H9 (cell line): ENCODE measurements at regions not wholly inside any gene's neighbourhood (a gene's known extent, or its start where the extent isn't known, plus 50 kb on each side); places are given as distances from the start of the nearest gene placed in this dataset.
"Not testable (repeated sequence)": the region's sequence is repeated elsewhere in the genome, so short reads cannot be mapped to it uniquely, and the experiment has no call there.

Source experiments
- DNase-seq: peaks from one replicate; pipeline ENCODE4 v3.0.0-alpha.2; 2017
- H2AFZ ChIP-seq: one replicate; pipeline ENCODE4 v1.6.1; 2013; ENCODE audit warnings: mild to moderate bottlenecking, low read length, control low read depth, moderate library complexity
- H2AK5ac ChIP-seq: 2 replicates; pipeline ENCODE4 v1.6.1; 2013; ENCODE audit warnings: low read length, control low read depth, mixed read lengths; ENCODE audit not compliant: insufficient read length
- H2BK120ac ChIP-seq: one replicate; pipeline ENCODE4 v1.6.1; 2013; ENCODE audit warnings: low read depth, mild to moderate bottlenecking, low read length, control low read depth, inconsistent platforms; ENCODE audit not compliant: poor library complexity, severe bottlenecking
- H2BK12ac ChIP-seq: 2 replicates; pipeline ENCODE4 v1.6.1; 2013; ENCODE audit warnings: low read length, control low read depth, mixed read lengths, low read depth; ENCODE audit not compliant: insufficient read length
- H2BK15ac ChIP-seq: 2 replicates; pipeline ENCODE4 v1.6.1; 2013; ENCODE audit warnings: low read depth, low read length, control low read depth
- H2BK20ac ChIP-seq: one replicate; pipeline ENCODE4 v1.6.1; 2013; ENCODE audit warnings: low read depth, mild to moderate bottlenecking, low read length, control low read depth, inconsistent platforms; ENCODE audit not compliant: poor library complexity, severe bottlenecking
- H2BK5ac ChIP-seq: 2 replicates; pipeline ENCODE4 v1.6.1; 2013; ENCODE audit warnings: low read length, control low read depth, mixed read lengths; ENCODE audit not compliant: insufficient read length
- H3K14ac ChIP-seq: 2 replicates; pipeline ENCODE4 v1.6.1; 2013; ENCODE audit warnings: low read length, control low read depth; ENCODE audit not compliant: insufficient read depth
- H3K18ac ChIP-seq: 2 replicates; pipeline ENCODE4 v1.6.1; 2013; ENCODE audit warnings: low read depth, mild to moderate bottlenecking, mixed read lengths, low read length, control low read depth; ENCODE audit not compliant: insufficient read length
- H3K23ac ChIP-seq: 2 replicates; pipeline ENCODE4 v1.6.1; 2013; ENCODE audit warnings: low read length, control low read depth, mixed read lengths, low read depth; ENCODE audit not compliant: insufficient read length
- H3K23me2 ChIP-seq: 2 replicates; pipeline ENCODE4 v1.6.1; 2013; ENCODE audit warnings: low read depth, mild to moderate bottlenecking, mixed read lengths, low read length, control low read depth; ENCODE audit not compliant: insufficient read length, poor library complexity, severe bottlenecking
- H3K27ac ChIP-seq: 2 replicates; pipeline ENCODE4 v1.5.1; 2013; ENCODE audit warnings: low read length, control low read depth, mixed read lengths, low read depth; ENCODE audit not compliant: insufficient read length
- H3K27me3 ChIP-seq: 2 replicates; pipeline ENCODE4 v1.6.1; 2013; ENCODE audit warnings: low read length, control low read depth, inconsistent platforms; ENCODE audit not compliant: insufficient read depth
- H3K4ac ChIP-seq: 2 replicates; pipeline ENCODE4 v1.6.1; 2013; ENCODE audit warnings: low read depth, mild to moderate bottlenecking, control low read depth, inconsistent platforms, low read length, moderate library complexity
- H3K4me1 ChIP-seq: 2 replicates; pipeline ENCODE4 v1.6.1; 2013; ENCODE audit warnings: low read length, control low read depth, inconsistent platforms; ENCODE audit not compliant: insufficient read depth
- H3K4me2 ChIP-seq: 2 replicates; pipeline ENCODE4 v1.6.1; 2013; ENCODE audit warnings: low read length, control low read depth, mixed read lengths; ENCODE audit not compliant: insufficient read length, insufficient read depth
- H3K56ac ChIP-seq: 2 replicates; pipeline ENCODE4 v1.6.1; 2013; ENCODE audit warnings: low read depth, mild to moderate bottlenecking, mixed read lengths, low read length, control low read depth; ENCODE audit not compliant: insufficient read length
- H3K79me1 ChIP-seq: 2 replicates; pipeline ENCODE4 v1.6.1; 2013; ENCODE audit warnings: low read depth, mild to moderate bottlenecking, moderate library complexity, low read length, control low read depth, inconsistent platforms; ENCODE audit not compliant: insufficient read depth, poor library complexity, severe bottlenecking
- H3K79me2 ChIP-seq: 2 replicates; pipeline ENCODE4 v1.6.1; 2013; ENCODE audit warnings: low read length, control low read depth, inconsistent platforms; ENCODE audit not compliant: insufficient read depth
- H3K9ac ChIP-seq: 2 replicates; pipeline ENCODE4 v1.6.1; 2013; ENCODE audit warnings: low read length, control low read depth, mixed read lengths; ENCODE audit not compliant: insufficient read length; ENCODE audit errors: extremely low read depth
- H3K9me3 ChIP-seq: one replicate; pipeline ENCODE4 v1.6.1; 2013; ENCODE audit warnings: low read depth, low read length, inconsistent platforms; ENCODE audit not compliant: control insufficient read depth
- H3T11ph ChIP-seq: one replicate; pipeline ENCODE4 v1.6.1; 2013; ENCODE audit warnings: mild to moderate bottlenecking, low read length, control low read depth, inconsistent platforms
- H4K20me1 ChIP-seq: one replicate; pipeline ENCODE4 v1.6.1; 2013; ENCODE audit not compliant: control insufficient read depth, insufficient read length, insufficient read depth
- H4K5ac ChIP-seq: 2 replicates; pipeline ENCODE4 v1.6.1; 2013; ENCODE audit warnings: low read depth, mild to moderate bottlenecking, mixed read lengths, low read length, control low read depth; ENCODE audit not compliant: insufficient read length
- H4K8ac ChIP-seq: replicated peaks from 2 replicates; pipeline ENCODE4 v1.6.1; 2013; ENCODE audit warnings: low read length, control low read depth, mixed read lengths, low read depth; ENCODE audit not compliant: insufficient read length
- H4K91ac ChIP-seq: 2 replicates; pipeline ENCODE4 v1.6.1; 2013; ENCODE audit warnings: low read depth, mild to moderate bottlenecking, moderate library complexity, mixed read lengths, low read length, control low read depth; ENCODE audit not compliant: insufficient read length
- H3K27ac Mint-ChIP-seq, 3 experiments: 2 replicates in 2 of 3; 3 replicates in 1 of 3; pipeline ENCODE4 v1.8.0; 2020 to 2021; ENCODE audit warnings: mixed read lengths in 3 of 3, mild to moderate bottlenecking in 1 of 3, moderate library complexity in 1 of 3
- H3K27me3 Mint-ChIP-seq: 2 replicates; pipeline ENCODE4 v1.8.0; 2021; ENCODE audit warnings: low read depth, mild to moderate bottlenecking, moderate library complexity, mixed read lengths
- H3K36me3 Mint-ChIP-seq, 3 experiments: 2 replicates in 2 of 3; 3 replicates in 1 of 3; pipeline ENCODE4 v1.8.0; 2020 to 2021; ENCODE audit warnings: low read depth in 3 of 3, mixed read lengths in 3 of 3; ENCODE audit not compliant: insufficient read depth in 1 of 3
- H3K4me1 Mint-ChIP-seq, 2 experiments: 2 replicates each; pipeline ENCODE4 v1.8.0; 2020; ENCODE audit warnings: mixed read lengths in 2 of 2
- H3K4me3 Mint-ChIP-seq, 2 experiments: 2 replicates in 1 of 2; 3 replicates in 1 of 2; pipeline ENCODE4 v1.8.0; 2020 to 2021; ENCODE audit warnings: mild to moderate bottlenecking in 2 of 2, mixed read lengths in 2 of 2, moderate library complexity in 1 of 2
- H3K9me3 Mint-ChIP-seq, 2 experiments: 2 replicates in 1 of 2; 3 replicates in 1 of 2; pipeline ENCODE4 v1.8.0; 2020; ENCODE audit warnings: mild to moderate bottlenecking in 2 of 2, mixed read lengths in 2 of 2, moderate library complexity in 1 of 2
- WGBS: extraction: QIAGEN DNeasy Blood & Tissue Kit; methylation state at CpG from one replicate; pipeline ENCODE4 v1.1.7; 2013; ENCODE audit warnings: missing lambda C conversion rate, low lambda C conversion rate, mixed read lengths; ENCODE audit not compliant: insufficient read length; ENCODE audit errors: extremely low coverage; 5-methylcytosine and 5-hydroxymethylcytosine counted together

DNA sequence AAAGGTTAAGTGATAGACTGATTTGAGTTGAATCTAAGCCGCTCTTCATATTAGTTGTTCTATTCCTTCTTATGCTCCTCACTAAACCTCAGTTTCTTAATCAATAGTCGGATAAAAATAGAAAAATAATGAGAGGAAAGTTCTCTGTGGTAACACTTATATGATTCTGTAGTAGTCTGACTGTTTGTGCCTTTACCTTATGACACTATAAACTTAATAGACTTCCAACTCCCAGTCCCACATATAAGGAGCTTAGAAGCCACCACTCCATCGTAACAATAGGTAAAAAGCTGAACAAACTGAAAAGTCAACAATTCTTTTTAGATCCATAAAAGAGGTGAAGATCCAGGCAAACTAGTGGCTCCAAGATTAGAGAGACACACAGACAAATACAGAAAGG, 192.3 kb downstream of the SPDYE17 start:
- not testable (repeated sequence) for H3K27me3 Mint-ChIP-seq, H3K4me1 ChIP-seq, DNase-seq, H3K4me2 ChIP-seq, H2AFZ ChIP-seq, H3K14ac ChIP-seq, H3T11ph ChIP-seq, H3K4ac ChIP-seq, H3K27ac ChIP-seq, H3K9ac ChIP-seq, H3K56ac ChIP-seq, H2BK5ac ChIP-seq, H2AK5ac ChIP-seq, H3K4me3 Mint-ChIP-seq, H4K5ac ChIP-seq, H2BK20ac ChIP-seq, H3K23ac ChIP-seq, H3K27me3 ChIP-seq, H3K9me3 Mint-ChIP-seq, H4K8ac ChIP-seq, H3K4me1 Mint-ChIP-seq, H3K18ac ChIP-seq, H3K27ac Mint-ChIP-seq, H3K23me2 ChIP-seq, H3K9me3 ChIP-seq, H2BK12ac ChIP-seq, H3K36me3 Mint-ChIP-seq, H4K20me1 ChIP-seq, H2BK15ac ChIP-seq, H3K79me1 ChIP-seq, H3K79me2 ChIP-seq, H4K91ac ChIP-seq, H2BK120ac ChIP-seq
- WGBS = no CpG with 5 or more reads among the region's 3 CpGs

DNA sequence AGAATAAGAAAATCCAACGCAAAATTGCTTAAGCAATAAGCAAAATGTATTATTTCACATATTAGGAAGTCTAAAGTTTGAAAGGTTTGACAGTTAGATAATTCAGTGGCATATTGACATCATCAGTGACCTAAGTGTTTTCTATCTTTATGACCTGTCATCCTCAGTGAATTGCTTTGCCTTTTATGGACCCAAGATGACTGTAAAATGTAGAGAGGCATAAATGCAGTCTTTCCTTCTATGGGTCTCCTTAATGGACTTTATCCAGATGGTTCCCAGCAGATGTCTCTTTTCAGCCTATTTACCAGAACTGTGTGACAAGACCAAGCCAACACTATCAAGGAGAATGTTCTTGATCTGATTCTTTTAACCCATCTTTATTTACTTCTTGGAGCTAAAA, 192.9 kb downstream of the SPDYE17 start:
- H4K20me1 ChIP-seq, H4K91ac ChIP-seq, H3K9me3 ChIP-seq, H3K23ac ChIP-seq, H3K27ac Mint-ChIP-seq, H3K23me2 ChIP-seq, H3K4ac ChIP-seq, H3K4me1 Mint-ChIP-seq, H3T11ph ChIP-seq, H2BK12ac ChIP-seq, H3K27me3 Mint-ChIP-seq, H2BK20ac ChIP-seq, H2AFZ ChIP-seq, H3K9ac ChIP-seq, H3K14ac ChIP-seq, H2AK5ac ChIP-seq, H3K9me3 Mint-ChIP-seq, H4K8ac ChIP-seq, H3K27ac ChIP-seq, H2BK5ac ChIP-seq, H2BK15ac ChIP-seq, H3K79me2 ChIP-seq, H3K36me3 Mint-ChIP-seq, H3K4me1 ChIP-seq, DNase-seq, H3K27me3 ChIP-seq, H3K79me1 ChIP-seq, H3K56ac ChIP-seq, H2BK120ac ChIP-seq, H4K5ac ChIP-seq, H3K4me3 Mint-ChIP-seq, H3K18ac ChIP-seq, H3K4me2 ChIP-seq: not testable (repeated sequence)
- no CpG with 5 or more reads among the region's 1 CpG for WGBS

DNA sequence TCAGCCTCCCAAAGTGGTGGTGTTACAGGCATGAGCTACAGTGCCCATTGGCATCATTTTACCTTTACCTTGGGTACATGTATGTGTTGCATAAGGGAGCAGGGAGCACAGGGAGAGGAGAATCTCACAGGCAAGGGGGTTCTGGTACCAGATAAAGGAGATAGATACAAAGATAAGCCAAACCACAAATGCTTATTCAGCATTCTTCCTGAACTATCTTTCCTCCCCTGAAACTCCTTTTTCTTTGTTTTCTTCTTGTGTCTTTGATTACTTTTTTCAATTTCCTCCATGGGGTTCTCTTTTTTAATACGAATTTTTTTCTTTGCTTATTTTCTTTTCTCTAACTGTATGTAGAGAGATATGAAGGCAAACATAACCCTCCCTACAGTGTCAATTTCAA, 193.8 kb downstream of the SPDYE17 start:
- H4K91ac ChIP-seq, H2BK12ac ChIP-seq, H2BK5ac ChIP-seq, H3K4me1 ChIP-seq, H2AK5ac ChIP-seq, H3K9me3 Mint-ChIP-seq, H3K9me3 ChIP-seq, H3K27me3 Mint-ChIP-seq, H3K4me3 Mint-ChIP-seq, H2BK120ac ChIP-seq, H3K36me3 Mint-ChIP-seq, H3K18ac ChIP-seq, H2AFZ ChIP-seq, H3K27me3 ChIP-seq, H3K14ac ChIP-seq, H4K8ac ChIP-seq, DNase-seq, H3K23me2 ChIP-seq, H3K27ac ChIP-seq, H3K4me2 ChIP-seq, H4K20me1 ChIP-seq, H4K5ac ChIP-seq, H3K4me1 Mint-ChIP-seq, H3K79me2 ChIP-seq, H3K79me1 ChIP-seq, H3K23ac ChIP-seq, H3K9ac ChIP-seq, H2BK20ac ChIP-seq, H3K27ac Mint-ChIP-seq, H3K56ac ChIP-seq, H2BK15ac ChIP-seq, H3K4ac ChIP-seq, H3T11ph ChIP-seq: not testable (repeated sequence)
- no CpG with 5 or more reads among the region's 1 CpG for WGBS
